DND-41 (cell line): ENCODE measurements at regions not wholly inside any gene's neighbourhood (a gene's known extent, or its start where the extent isn't known, plus 50 kb on each side); places are given as distances from the start of the nearest gene placed in this dataset.

Source experiments
- EZH2 ChIP-seq: IDR thresholded peaks from 3 replicates; pipeline ENCODE4 v1.6.1; 2012; ENCODE audit warnings: borderline replicate concordance, low read depth, mild to moderate bottlenecking, moderate library complexity, low read length, inconsistent platforms; ENCODE audit not compliant: severe bottlenecking
- TF ChIP-seq, protein P1 (sequence below): IDR thresholded peaks from 2 replicates; pipeline ENCODE4 v1.5.1; 2012; ENCODE audit warnings: borderline replicate concordance, low read length, moderate library complexity, mild to moderate bottlenecking; ENCODE audit not compliant: poor library complexity, severe bottlenecking; ENCODE audit errors: extremely low read depth

DNA sequence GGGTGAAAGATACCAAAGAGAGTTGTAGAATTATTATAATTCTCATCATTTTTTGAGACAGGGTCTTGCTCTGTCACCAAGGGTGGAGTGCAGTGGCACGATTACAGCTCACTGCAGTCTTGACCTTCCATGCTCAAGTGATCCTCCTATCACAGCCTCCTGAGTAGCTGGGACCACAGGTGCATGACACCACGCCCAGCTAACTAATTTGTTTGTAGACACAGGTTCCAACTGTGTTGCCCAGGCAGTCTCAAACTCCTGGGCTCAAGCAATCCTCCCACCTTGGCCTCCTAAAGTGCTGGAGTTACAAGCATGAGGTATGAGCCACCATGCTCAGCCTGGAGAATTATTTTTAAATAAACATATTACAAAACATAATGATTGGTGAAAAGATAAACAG is 92.8 kb upstream of the MSH6 start:
- TF ChIP-seq, protein P1, sequence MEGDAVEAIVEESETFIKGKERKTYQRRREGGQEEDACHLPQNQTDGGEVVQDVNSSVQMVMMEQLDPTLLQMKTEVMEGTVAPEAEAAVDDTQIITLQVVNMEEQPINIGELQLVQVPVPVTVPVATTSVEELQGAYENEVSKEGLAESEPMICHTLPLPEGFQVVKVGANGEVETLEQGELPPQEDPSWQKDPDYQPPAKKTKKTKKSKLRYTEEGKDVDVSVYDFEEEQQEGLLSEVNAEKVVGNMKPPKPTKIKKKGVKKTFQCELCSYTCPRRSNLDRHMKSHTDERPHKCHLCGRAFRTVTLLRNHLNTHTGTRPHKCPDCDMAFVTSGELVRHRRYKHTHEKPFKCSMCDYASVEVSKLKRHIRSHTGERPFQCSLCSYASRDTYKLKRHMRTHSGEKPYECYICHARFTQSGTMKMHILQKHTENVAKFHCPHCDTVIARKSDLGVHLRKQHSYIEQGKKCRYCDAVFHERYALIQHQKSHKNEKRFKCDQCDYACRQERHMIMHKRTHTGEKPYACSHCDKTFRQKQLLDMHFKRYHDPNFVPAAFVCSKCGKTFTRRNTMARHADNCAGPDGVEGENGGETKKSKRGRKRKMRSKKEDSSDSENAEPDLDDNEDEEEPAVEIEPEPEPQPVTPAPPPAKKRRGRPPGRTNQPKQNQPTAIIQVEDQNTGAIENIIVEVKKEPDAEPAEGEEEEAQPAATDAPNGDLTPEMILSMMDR, result no peak
- no peak for TF ChIP-seq EZH2
